ENCODE measurements at regions not wholly inside any gene's neighbourhood (a gene's known extent, or its start where the extent isn't known, plus 50 kb on each side); places are given as distances from the start of the nearest gene placed in this dataset.
"Not testable (repeated sequence)": the region's sequence is repeated elsewhere in the genome, so short reads cannot be mapped to it uniquely, and the experiment has no call there.

DNA sequence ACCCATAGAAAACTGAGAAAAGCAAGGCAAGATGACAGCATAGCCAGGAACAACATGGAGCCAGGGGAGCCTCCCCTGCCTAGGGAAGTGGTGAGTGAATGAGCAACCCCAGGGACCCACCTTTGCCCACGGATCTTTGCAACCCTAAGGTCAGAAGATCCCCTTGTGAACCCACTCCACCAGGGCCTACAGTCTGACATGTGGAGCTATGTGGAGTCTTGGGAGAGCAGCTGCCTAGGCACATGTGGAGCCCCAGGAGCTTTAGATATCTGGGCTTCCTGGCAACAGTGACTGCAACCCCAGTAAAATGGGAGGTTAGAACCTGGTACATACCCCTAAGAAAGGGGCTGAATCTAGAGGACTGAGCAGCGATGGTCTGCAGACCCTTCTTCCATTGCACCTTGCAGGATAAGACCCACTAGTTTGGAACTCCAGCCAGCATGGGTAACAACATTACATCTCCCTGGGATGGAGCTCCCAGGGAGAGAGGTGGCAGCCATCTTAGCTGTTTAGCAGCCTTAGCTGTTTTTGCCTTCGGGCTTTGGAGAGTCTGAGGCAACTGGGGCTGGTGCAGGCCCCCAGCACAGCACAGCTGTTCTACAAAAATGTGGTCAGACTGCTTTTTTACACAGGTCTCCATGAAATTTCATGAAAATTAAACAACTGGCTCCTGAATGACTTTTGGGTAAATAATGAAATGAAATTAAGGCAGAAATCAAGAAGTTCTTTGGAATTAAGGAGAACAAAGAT lies 104.7 kb upstream of the TRIM2 start:
- no peak for DNase-seq (ENCODE audit: low spot score)

DNA sequence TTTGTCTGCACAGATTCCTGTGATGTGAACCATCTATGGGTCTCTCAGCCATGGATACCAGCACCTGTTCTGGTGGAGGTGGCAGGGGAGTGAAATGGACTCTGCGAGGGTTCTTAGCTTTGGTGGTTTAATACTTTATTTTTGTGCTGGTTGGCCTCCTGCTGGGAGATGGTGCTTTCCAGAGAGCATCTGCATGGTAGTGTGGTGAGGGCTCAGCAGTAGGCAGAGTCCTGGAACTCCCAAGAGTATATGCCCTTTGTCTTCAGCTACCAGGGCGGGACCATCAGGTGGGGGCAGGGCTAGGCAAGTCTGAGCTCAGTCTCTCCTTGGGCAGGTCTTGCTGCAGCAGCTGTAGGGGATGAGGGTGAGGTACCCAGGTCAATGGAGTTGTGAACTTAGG lies 97.5 kb upstream of the TRIM2 start:
- DNase-seq (ENCODE audit: low spot score): not testable (repeated sequence)

DNA sequence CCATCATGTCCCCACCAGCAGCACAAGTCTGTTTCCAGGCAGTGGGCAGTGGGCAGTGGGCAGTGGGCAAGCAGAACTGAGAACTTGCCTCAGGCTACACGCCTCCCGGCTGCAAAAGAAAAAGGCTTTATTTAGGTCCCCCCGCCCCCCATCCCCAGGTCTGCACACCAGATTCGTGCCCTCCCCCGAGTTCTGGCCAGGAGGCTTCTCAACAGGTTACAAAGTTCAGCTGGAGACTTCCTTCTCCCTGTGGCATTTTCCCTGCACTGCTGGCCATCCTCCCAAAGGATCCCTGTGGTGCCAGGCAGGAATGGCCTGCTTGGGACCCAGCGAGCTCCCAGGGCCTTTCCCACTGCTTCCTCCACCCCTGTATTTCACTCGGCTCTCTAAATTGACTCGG lies 97.0 kb upstream of the TRIM2 start:
- DNase-seq (ENCODE audit: low spot score): no peak

GRCh38 chr4:153109296-153109849 lies 94.9 kb upstream of the TRIM2 start:
- no peak for DNase-seq (ENCODE audit: low spot score)

GRCh38 chr4:153110739-153111138 lies 93.5 kb upstream of the TRIM2 start:
- no peak for DNase-seq (ENCODE audit: low spot score)

DNA sequence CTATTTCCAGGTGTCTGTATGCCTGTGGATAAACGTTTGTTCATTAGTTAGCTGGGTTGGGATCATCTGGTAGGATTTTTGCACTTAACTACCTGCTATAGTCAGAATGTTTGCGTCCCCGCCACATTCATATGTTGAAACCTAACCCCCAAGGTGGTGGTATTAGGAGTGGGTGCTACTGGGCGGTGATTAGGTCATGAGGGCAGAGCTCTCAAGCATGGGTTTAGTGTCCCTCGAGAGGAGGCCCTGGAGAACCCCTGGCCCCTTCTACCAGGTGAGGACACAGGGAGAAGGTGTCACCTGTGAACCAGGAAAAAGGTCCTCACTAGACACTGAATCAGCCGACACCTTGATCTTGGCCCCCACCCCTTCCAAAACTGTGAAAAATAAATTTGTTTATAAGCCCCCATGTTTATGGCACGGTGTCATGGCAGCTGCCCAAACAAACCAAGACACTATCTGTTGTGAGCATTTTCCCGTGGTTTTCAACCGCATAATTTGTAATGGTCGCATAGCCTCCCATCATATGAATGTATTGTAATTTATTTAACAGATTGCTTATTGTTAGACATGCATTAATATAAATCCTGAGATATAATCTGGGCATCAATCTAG lies 92.7 kb upstream of the TRIM2 start:
- DNase-seq (ENCODE audit: low spot score): no peak

DNA sequence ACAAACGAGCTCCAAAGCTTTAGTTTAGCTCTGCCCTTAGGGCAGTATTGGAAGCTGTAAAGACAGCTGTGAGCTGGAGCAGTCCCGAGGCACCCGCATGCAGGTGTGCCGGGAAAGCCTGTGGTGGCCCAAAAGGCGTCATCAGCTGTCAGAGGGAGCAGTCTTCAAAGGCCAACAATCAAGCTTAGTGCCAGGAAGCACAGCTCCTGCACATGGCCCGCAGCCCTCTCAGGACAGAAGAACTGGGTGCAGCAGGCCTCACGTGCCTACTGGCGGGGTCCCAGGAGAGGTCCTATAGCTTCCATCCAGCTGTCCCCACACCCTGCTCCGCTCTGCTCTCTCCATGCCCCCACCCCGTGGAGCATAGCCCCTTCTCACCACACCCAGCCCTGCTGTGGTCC lies 92.2 kb upstream of the TRIM2 start:
- DNase-seq (ENCODE audit: low spot score): no peak

DNA sequence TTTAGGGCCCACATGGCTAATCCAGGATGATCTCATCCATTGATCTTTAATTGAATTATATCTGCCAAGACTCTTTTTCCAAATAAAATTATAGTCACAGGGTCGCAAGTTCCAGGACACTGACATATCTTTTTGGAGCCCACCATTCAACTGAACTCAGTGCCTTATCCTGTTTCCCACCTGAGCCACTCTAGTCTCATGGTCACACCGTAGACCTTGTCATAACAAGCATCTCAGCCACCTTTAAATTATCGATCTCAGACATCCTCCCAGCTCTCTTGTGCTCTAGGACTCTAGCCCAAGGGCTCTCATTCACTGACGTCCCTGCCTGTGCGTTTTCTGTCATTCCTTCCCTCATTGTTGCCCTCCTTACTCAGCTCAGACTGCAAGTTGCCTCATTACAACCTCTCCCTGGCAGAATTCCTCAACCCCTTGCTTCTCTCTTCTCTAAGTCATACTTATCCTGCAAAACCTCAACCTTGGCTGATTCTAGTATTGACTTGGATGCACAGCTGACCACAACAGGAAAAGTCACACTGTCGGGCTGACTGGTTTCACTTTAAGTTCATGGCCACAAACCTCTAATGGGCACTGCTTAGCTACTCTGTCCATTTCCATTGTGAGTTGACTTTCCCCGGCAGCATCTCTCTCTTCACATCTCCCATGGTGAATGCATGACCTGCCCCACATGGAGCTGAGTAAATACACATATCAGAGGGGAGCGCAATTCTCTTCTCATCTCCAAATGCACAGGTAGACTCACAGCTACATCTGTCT lies 91.0 kb upstream of the TRIM2 start:
- DNase-seq (ENCODE audit: low spot score): no peak

DNA sequence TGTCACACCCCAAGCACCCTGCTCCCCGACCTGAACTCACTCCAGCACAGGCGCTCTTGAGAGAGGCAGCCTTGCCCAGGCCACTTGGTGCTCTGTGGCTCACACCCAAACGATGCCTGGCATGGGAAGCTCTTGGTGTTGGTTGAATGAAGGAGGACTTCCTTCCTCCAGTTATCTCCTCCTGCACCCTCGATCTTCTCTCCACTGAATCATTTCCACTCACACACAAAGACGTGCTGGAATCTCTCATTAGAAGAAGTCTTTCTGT lies 90.5 kb upstream of the TRIM2 start:
- DNase-seq (ENCODE audit: low spot score): no peak

- DNase-seq (ENCODE audit: low spot score): peak; percentile 49
These were observed 89.4 kb upstream of the TRIM2 start for GRCh38 chr4:153114771-153115321.

GRCh38 chr4:153115322-153116290 lies 88.6 kb upstream of the TRIM2 start:
- DNase-seq (ENCODE audit: low spot score): peak; percentile 75

DNA sequence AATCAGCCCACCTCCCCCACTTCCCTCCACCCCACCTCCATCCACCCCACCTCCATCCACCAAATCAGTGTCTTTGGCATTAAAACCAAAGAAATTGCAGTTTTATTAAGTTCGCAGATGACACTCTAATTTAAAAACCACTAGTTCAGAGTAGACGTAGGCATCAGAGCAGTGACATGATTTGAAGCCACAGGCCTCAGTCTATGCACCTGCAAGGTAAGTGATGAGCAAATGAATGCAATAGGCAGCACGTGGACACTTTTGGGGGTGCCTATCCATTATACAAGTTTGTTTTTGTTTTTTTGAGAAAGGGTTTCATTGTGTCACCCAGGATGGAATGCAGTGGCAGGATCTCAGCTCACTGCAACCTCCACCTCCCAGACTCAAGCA lies 88.0 kb upstream of the TRIM2 start:
- DNase-seq (ENCODE audit: low spot score): no peak

DNA sequence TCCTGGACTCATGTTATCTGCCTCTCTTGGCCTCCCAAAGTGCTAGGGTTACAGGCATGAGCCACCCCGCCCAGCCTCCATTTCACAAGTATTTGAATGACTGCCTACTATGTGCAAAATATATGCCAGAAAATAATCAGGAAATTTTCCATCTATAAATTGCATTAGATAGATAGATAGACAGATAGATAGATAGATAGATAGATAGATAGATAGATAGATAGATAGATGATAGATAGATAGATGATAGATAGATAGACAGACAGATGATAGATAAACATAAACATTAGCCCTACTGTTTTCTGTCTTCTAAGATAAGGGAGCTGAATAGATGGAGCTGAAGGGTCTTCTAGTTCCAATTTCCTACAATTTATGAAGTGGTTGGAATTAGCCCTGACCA lies 87.4 kb upstream of the TRIM2 start:
- DNase-seq (ENCODE audit: low spot score): no peak

GRCh38 chr4:153117554-153117953 lies 86.7 kb upstream of the TRIM2 start:
- DNase-seq (ENCODE audit: low spot score): no peak

GRCh38 chr4:153119626-153120025 lies 84.6 kb upstream of the TRIM2 start:
- DNase-seq (ENCODE audit: low spot score): no peak

- DNase-seq (ENCODE audit: low spot score): no peak
These were observed 84.0 kb upstream of the TRIM2 start for GRCh38 chr4:153120235-153120634.

DNA sequence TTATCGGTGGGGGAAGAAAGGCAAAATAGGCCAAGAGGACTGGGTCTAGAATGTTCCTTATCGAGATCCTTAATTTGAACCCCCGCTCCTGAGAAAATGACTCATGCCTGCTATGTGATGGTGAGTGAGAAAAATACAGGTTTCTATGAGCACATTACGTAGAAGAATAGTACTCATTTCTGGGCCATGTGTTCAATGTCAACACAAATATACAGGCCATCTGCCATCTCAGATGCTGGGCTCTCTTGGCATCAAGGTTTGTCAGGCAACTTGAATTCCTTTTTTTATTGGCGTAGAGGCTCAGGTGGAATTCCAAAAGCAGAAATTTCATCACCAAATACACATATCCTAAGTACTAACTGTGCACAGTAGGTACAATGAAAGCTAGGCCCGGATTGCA lies 81.4 kb upstream of the TRIM2 start:
- DNase-seq (ENCODE audit: low spot score): no peak

DNA sequence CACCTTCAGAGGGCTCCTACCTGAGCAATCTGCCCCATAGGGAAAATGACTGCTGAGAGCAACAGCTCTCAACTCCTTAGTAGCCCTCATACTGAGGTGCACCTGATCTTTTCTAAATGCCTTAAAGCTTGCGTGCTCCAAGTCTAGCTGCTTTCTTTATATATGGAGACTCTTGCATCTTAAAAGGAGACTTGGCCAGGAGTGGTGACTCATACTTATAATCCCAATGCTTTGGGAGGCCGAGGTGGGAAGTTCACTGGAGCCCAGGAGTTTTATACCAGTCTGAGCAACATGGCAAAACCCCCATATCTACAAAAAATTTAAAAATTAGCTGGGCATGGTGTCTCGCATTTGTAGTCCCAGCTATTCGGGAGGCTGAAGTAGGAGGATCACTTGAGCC lies 78.1 kb upstream of the TRIM2 start:
- no peak for DNase-seq (ENCODE audit: low spot score)

GRCh38 chr4:153127760-153128494 lies 76.3 kb upstream of the TRIM2 start:
- DNase-seq (ENCODE audit: low spot score): peak; percentile 93

- DNase-seq (ENCODE audit: low spot score): no peak
These were observed 72.6 kb upstream of the TRIM2 start for GRCh38 chr4:153131596-153131995.

- DNase-seq (ENCODE audit: low spot score): peak; percentile 23
These were observed 67.1 kb upstream of the TRIM2 start for GRCh38 chr4:153137159-153137558.
